ENCODE measurements at regions not wholly inside any gene's neighbourhood (a gene's known extent, or its start where the extent isn't known, plus 50 kb on each side); places are given as distances from the start of the nearest gene placed in this dataset.

GRCh38 chr14:87230726-87231125 lies 762.3 kb downstream of the GALC start:
- H3K4me1 Mint-ChIP-seq (ENCODE audit: low read depth): no peaks in the 10 kb centered on the region
- H3K27me3 Mint-ChIP-seq: no peaks in the 10 kb centered on the region
- peaks cover 15% of the 10 kb centered on the region for H3K9me3 Mint-ChIP-seq
- no peaks in the 10 kb centered on the region for H3K36me3 Mint-ChIP-seq (ENCODE audit: low read depth)
- no peak overlapping the region for H3K4me3 Mint-ChIP-seq
- H3K27ac Mint-ChIP-seq: no peak overlapping the region
- DNase-seq: no peak

DNA sequence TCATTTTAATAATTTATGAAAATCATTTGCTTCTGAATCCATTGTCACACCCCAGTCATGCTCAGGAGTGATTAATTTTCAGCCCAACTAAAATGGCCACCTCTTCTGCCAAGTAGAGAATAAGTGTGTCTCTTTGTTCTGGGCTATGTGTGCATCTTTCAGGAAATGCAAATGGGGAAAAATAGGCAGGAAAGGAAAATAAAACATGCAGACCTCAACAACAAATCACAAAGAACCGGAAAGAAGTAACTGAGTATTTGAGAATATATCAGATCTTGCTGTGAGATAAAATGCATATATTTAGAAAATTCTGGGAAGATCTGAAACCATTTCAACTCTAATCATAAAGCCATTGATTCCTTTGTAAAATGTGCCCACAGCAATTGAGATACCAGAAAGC lies 763.9 kb downstream of the GALC start:
- H3K27ac Mint-ChIP-seq: no peak overlapping the region
- DNase-seq: no peak

DNA sequence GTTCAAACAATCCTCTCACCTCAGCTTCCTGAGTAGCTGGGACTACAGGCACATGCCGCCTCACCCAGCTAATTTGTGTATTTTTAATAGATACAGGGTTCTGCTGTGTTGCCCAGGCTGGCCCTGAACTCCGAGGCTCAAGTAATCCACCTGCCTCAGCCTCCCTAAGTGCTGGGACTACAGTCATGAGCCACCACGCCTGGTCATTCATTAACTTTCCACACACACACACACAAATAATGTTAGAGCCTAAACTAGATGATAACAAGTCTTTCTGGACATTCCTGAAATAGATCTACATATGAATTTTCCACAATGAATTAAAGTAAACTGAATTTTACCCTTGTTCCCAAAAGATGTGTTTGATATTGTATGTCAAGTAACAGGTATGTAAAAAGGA lies 776.0 kb downstream of the GALC start:
- Mint-ChIP-seq H3K27ac (no peak overlapping the region), H3K27me3 (no peaks in the 10 kb centered on the region), H3K4me3 (no peak overlapping the region), H3K36me3 (ENCODE audit: low read depth) (no peaks in the 10 kb centered on the region), H3K9me3 (peaks cover 16% of the 10 kb centered on the region), H3K4me1 (ENCODE audit: low read depth) (no peaks in the 10 kb centered on the region)
- no peak for DNase-seq

More for the DNA sequence above, 763.9 kb downstream of the GALC start:
- Mint-ChIP-seq H3K27me3 (no peaks in the 10 kb centered on the region), H3K9me3 (peaks cover 13% of the 10 kb centered on the region), H3K36me3 (ENCODE audit: low read depth) (no peaks in the 10 kb centered on the region), H3K4me3 (no peak overlapping the region), H3K4me1 (ENCODE audit: low read depth) (no peaks in the 10 kb centered on the region)

- Mint-ChIP-seq H3K27ac (no peak overlapping the region), H3K9me3 (peaks cover 13% of the 10 kb centered on the region), H3K36me3 (ENCODE audit: low read depth) (no peaks in the 10 kb centered on the region), H3K4me1 (ENCODE audit: low read depth) (no peaks in the 10 kb centered on the region), H3K4me3 (no peak overlapping the region), H3K27me3 (no peaks in the 10 kb centered on the region)
- DNase-seq: no peak
Observed at GRCh38 chr14:87214558-87214957, 778.4 kb downstream of the GALC start.

- Mint-ChIP-seq H3K27me3 (no peaks in the 10 kb centered on the region), H3K9me3 (peaks cover 26% of the 10 kb centered on the region), H3K4me3 (no peak overlapping the region), H3K27ac (no peak overlapping the region), H3K36me3 (ENCODE audit: low read depth) (no peaks in the 10 kb centered on the region), H3K4me1 (ENCODE audit: low read depth) (no peaks in the 10 kb centered on the region)
- no peak for DNase-seq
Observed at GRCh38 chr14:87207756-87208155, 785.2 kb downstream of the GALC start.

DNA sequence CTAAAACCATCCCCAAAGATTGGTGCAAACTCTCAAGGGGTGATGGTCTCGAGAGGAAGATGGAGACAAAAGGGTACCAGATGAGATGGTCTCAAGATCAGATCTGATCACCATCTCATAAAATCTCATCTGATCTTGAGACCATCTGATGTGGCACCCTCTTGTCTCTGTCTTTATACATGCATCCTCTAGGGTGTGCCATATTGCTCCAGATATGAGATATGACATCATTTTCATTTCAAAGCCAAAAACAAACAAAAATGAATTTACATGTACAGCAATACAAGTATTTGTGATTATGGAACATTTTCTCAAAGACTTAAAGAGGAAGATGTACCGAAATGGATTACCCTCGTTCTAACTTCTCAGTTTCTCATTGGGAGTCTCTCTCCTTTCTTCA lies 787.2 kb downstream of the GALC start:
- Mint-ChIP-seq H3K4me3 (no peak overlapping the region), H3K36me3 (ENCODE audit: low read depth) (no peaks in the 10 kb centered on the region)

DNA sequence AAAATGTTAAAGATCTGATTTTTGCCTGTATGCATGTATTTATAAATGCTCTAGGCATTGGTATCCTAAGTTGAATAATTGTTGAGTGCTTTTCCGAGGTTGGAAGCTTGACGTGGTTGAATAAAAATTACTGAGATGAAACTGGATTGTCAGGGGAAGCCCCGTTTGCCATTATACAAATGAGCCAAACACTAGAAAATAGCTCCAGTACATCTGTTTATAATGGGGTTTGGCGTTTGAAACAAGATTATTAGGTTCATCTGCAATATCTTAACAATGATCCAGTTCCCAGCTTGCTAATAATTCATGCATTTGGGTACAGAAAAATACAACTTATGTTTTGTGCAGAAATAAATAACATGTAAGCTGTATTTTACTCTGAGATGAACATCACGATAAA lies 789.6 kb downstream of the GALC start:
- peaks cover 11% of the 10 kb centered on the region for H3K9me3 Mint-ChIP-seq
- DNase-seq: no peak
- no peak overlapping the region for H3K27ac Mint-ChIP-seq
- no peak overlapping the region for H3K4me3 Mint-ChIP-seq
- no peaks in the 10 kb centered on the region for H3K36me3 Mint-ChIP-seq (ENCODE audit: low read depth)
- no peaks in the 10 kb centered on the region for H3K27me3 Mint-ChIP-seq
- H3K4me1 Mint-ChIP-seq (ENCODE audit: low read depth): no peaks in the 10 kb centered on the region

More for the DNA sequence above, 787.2 kb downstream of the GALC start:
- no peaks in the 10 kb centered on the region for H3K27me3 Mint-ChIP-seq
- no peaks in the 10 kb centered on the region for H3K4me1 Mint-ChIP-seq (ENCODE audit: low read depth)
- DNase-seq: no peak
- H3K9me3 Mint-ChIP-seq: peaks cover 19% of the 10 kb centered on the region
- no peak overlapping the region for H3K27ac Mint-ChIP-seq

DNA sequence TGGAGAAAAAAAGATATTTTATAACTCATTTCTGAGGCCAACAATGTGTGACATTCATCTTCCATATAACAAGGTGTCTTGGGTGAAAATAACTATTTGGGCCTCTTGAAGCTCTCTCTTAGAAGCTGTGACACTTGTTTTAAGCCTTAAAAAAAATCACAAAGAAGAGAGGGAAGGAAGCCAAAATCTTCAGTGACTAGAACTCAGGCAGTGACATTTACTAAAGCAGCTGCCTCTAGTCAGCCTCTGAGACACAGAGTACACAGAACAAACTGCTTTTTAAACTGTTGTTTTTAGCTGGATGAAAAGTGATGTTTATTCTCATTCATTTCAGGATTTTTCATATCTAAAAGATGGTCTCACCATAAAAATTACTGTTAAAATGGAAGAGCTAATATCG lies 793.6 kb downstream of the GALC start:
- Mint-ChIP-seq H3K4me1 (ENCODE audit: low read depth) (no peaks in the 10 kb centered on the region), H3K36me3 (ENCODE audit: low read depth) (no peaks in the 10 kb centered on the region), H3K27me3 (no peaks in the 10 kb centered on the region), H3K4me3 (no peak overlapping the region), H3K27ac (no peak overlapping the region), H3K9me3 (peaks cover 9% of the 10 kb centered on the region)
- DNase-seq: no peak

GRCh38 chr14:87196436-87196835 lies 796.5 kb downstream of the GALC start:
- DNase-seq: no peak
- no peaks in the 10 kb centered on the region for H3K27me3 Mint-ChIP-seq
- H3K4me1 Mint-ChIP-seq (ENCODE audit: low read depth): no peaks in the 10 kb centered on the region
- H3K27ac Mint-ChIP-seq: no peak overlapping the region
- H3K9me3 Mint-ChIP-seq: peaks cover 14% of the 10 kb centered on the region
- H3K4me3 Mint-ChIP-seq: no peak overlapping the region
- no peaks in the 10 kb centered on the region for H3K36me3 Mint-ChIP-seq (ENCODE audit: low read depth)

DNA sequence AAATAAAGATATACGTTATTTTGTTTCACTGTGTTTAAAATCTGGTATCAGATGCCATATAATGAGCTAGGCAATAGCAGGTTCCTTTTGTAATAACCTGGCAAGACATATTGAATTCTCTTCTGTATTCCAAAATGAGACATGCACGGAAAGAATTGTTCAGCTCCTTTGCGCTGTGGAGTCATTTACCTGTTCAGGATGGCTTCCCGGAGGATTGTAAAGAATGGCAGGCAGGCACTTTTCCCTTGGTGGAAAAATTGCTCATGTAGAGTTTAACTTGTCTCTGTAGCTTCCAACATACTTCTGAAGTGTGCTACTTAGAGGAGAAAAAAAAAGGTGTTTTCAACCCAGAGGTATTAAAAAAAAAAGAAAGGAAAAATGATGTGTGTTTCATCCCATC lies 805.2 kb downstream of the GALC start:
- no peak overlapping the region for H3K4me3 Mint-ChIP-seq
- H3K27ac Mint-ChIP-seq: no peak overlapping the region
- H3K4me1 Mint-ChIP-seq (ENCODE audit: low read depth): no peaks in the 10 kb centered on the region
- no peak for DNase-seq
- no peaks in the 10 kb centered on the region for H3K27me3 Mint-ChIP-seq
- peaks cover 24% of the 10 kb centered on the region for H3K9me3 Mint-ChIP-seq
- no peaks in the 10 kb centered on the region for H3K36me3 Mint-ChIP-seq (ENCODE audit: low read depth)

DNA sequence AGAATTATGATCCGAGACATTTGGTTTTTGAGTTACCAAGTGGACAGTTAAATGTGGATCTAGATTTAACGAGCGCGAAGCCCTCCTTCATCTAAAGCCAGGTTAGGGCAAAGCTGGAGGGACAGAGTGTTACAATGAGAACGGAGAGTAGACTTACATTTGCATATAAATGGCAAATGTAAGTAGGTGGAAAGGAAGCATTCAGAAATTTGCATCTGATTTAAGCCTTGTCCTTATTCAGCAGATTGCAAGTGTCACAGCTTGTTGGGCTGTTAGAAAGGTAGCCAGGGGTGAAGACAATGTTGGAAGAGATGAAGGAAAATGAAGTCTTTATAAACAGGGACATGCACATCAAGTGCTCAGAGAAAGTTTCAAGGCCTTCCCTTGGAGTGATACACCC lies 806.2 kb downstream of the GALC start:
- no peaks in the 10 kb centered on the region for H3K4me1 Mint-ChIP-seq (ENCODE audit: low read depth)
- H3K27me3 Mint-ChIP-seq: no peaks in the 10 kb centered on the region
- no peak overlapping the region for H3K4me3 Mint-ChIP-seq
- no peak overlapping the region for H3K27ac Mint-ChIP-seq
- H3K36me3 Mint-ChIP-seq (ENCODE audit: low read depth): no peaks in the 10 kb centered on the region
- DNase-seq: no peak
- peaks cover 25% of the 10 kb centered on the region for H3K9me3 Mint-ChIP-seq

GRCh38 chr14:87185961-87186560 lies 806.9 kb downstream of the GALC start:
- Mint-ChIP-seq H3K4me1 (ENCODE audit: low read depth) (no peaks in the 10 kb centered on the region), H3K9me3 (peaks cover 25% of the 10 kb centered on the region), H3K4me3 (no peak overlapping the region), H3K27me3 (no peaks in the 10 kb centered on the region), H3K27ac (no peak overlapping the region), H3K36me3 (ENCODE audit: low read depth) (no peaks in the 10 kb centered on the region)
- no peak for DNase-seq

- H3K9me3 Mint-ChIP-seq: peaks cover 20% of the 10 kb centered on the region
- H3K4me3 Mint-ChIP-seq: no peak overlapping the region
- H3K27me3 Mint-ChIP-seq: no peaks in the 10 kb centered on the region
- no peaks in the 10 kb centered on the region for H3K4me1 Mint-ChIP-seq (ENCODE audit: low read depth)
- no peak for DNase-seq
- no peaks in the 10 kb centered on the region for H3K36me3 Mint-ChIP-seq (ENCODE audit: low read depth)
- H3K27ac Mint-ChIP-seq: no peak overlapping the region
Observed at GRCh38 chr14:87184180-87184579, 808.8 kb downstream of the GALC start.

DNA sequence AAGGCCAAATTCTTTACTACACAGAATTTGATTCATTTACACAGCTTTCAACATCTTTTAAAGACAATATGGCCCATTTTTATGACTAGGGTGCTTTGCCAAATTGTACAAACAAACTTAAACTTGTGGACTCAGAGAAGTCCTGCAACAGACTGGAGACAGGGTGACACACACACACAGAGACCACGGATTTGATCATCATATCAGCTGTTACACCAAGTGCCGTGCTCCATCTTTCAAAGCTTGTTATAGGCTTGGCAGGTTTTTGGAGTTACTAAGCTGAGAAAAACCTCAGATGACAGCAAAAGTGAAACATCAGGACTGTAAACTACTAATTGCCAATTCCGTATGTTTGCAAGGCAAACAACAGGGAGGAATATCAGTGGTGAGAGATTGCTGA lies 811.7 kb downstream of the GALC start:
- H3K4me3 Mint-ChIP-seq: no peak overlapping the region
- no peak for DNase-seq
- no peaks in the 10 kb centered on the region for H3K4me1 Mint-ChIP-seq (ENCODE audit: low read depth)
- peaks cover 14% of the 10 kb centered on the region for H3K9me3 Mint-ChIP-seq
- H3K36me3 Mint-ChIP-seq (ENCODE audit: low read depth): no peaks in the 10 kb centered on the region
- no peaks in the 10 kb centered on the region for H3K27me3 Mint-ChIP-seq
- H3K27ac Mint-ChIP-seq: no peak overlapping the region

DNA sequence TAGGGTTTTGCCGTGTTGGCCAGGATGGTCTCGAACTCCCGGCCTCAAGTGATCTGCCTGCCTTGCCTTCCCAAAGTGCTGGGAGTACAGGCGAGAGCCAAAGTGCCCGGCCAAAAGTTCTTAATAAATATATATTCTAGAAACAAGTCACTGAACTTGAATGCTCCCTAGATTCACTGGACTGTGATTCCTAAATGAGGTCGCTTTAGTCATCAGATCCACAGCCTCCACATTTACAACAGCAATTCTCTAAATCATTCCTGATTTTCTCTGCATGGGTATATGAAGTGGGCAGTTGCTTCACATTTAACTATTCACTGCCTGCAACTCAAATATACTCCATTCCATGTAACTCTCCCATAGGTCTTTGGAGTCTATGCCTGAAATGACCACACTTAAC lies 813.0 kb downstream of the GALC start:
- Mint-ChIP-seq H3K36me3 (ENCODE audit: low read depth) (no peaks in the 10 kb centered on the region), H3K27ac (no peak overlapping the region), H3K4me1 (ENCODE audit: low read depth) (no peaks in the 10 kb centered on the region), H3K4me3 (no peak overlapping the region), H3K27me3 (no peaks in the 10 kb centered on the region), H3K9me3 (peaks cover 14% of the 10 kb centered on the region)
- no peak for DNase-seq

GRCh38 chr14:87178277-87178676 lies 814.7 kb downstream of the GALC start:
- Mint-ChIP-seq H3K36me3 (ENCODE audit: low read depth) (no peaks in the 10 kb centered on the region), H3K4me3 (no peak overlapping the region), H3K4me1 (ENCODE audit: low read depth) (no peaks in the 10 kb centered on the region), H3K27ac (no peak overlapping the region), H3K9me3 (peaks cover 2% of the 10 kb centered on the region), H3K27me3 (no peaks in the 10 kb centered on the region)
- DNase-seq: no peak
